ENCODE measurements at regions not wholly inside any gene's neighbourhood (a gene's known extent, or its start where the extent isn't known, plus 50 kb on each side); places are given as distances from the start of the nearest gene placed in this dataset.
"Not testable (repeated sequence)": the region's sequence is repeated elsewhere in the genome, so short reads cannot be mapped to it uniquely, and the experiment has no call there.

DNA sequence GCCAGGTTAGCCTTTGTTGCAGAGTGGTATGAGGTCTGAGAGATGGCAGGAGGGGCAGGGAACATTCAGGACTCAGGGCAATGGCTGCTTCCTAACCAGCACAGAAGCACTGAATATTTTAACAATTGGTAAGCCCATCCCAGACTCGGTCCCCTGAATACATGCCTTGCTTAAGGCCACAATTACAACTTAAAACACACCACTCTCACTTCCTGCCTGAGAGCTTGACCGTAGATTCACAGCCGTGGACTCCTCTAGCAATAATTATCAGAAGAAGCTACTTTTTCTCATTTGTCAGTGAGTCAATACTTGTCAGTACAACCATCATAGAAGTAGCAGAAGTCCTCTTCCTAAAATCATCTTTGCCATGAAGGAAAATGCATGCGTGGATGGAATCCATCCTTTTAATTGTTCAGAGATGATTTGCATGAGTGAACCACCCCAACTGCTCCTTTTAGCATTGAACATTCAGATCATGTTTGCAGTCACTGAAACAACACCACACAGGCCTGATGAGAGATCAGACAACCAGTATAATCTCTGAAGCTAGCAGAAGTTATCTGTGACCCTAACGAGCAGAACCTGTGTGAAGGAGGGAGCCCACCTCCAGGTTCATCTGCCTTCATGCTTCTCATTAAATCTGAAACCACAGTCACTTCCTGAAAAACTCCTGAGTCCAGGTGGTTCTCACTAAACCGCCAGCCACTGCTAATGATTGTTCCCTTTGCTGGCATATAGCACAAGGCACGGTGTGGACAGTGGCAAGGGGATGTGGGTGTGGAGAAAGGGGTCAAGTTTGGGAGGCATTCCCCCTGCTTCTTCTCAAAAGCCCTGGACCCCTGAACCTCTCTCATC, 333.9 kb upstream of the CNR1 start:
- Histone ChIP-seq H3K4me3 (no peak overlapping the region), H3K9me3 (no peaks in the 10 kb centered on the region), H3K36me3 (ENCODE audit: low read depth) (no peaks in the 10 kb centered on the region), H3K4me1 (ENCODE audit: low read depth) (no peaks in the 10 kb centered on the region)
- ATAC-seq (no peak), DNase-seq (no peak)
- intact Hi-C loops (cut with DNase I, micrococcal nuclease): no loop called here
- TF ChIP-seq, protein P1, sequence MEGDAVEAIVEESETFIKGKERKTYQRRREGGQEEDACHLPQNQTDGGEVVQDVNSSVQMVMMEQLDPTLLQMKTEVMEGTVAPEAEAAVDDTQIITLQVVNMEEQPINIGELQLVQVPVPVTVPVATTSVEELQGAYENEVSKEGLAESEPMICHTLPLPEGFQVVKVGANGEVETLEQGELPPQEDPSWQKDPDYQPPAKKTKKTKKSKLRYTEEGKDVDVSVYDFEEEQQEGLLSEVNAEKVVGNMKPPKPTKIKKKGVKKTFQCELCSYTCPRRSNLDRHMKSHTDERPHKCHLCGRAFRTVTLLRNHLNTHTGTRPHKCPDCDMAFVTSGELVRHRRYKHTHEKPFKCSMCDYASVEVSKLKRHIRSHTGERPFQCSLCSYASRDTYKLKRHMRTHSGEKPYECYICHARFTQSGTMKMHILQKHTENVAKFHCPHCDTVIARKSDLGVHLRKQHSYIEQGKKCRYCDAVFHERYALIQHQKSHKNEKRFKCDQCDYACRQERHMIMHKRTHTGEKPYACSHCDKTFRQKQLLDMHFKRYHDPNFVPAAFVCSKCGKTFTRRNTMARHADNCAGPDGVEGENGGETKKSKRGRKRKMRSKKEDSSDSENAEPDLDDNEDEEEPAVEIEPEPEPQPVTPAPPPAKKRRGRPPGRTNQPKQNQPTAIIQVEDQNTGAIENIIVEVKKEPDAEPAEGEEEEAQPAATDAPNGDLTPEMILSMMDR (IDR thresholded peaks at IDR 0.05): no peak

DNA sequence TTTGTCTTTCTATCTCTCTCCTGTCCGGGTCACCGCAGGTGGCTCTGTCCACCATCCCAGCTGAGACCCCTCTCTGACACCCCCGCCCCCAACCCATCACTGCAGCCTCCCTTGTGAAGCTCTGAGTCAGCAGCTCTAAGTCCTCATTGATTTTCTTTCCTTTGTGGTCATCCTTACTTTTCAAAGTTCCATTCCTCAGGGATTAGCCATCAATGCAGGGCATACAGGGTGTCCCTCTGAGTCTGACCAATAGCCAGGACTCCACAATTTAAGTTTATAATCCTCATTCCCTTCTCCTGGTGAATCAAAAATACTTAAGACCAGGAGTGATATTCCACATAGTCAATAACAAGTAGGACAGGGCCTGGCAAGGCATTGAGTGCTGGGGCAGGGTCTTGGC, 333.3 kb upstream of the CNR1 start:
- Histone ChIP-seq H3K4me1 (ENCODE audit: low read depth) (no peaks in the 10 kb centered on the region), H3K4me3 (no peak overlapping the region), H3K36me3 (ENCODE audit: low read depth) (no peaks in the 10 kb centered on the region), H3K9me3 (no peaks in the 10 kb centered on the region)
- no peak for ATAC-seq
- TF ChIP-seq, protein P1 (IDR thresholded peaks at IDR 0.05): no peak
- no peak for DNase-seq
- intact Hi-C loops (cut with DNase I, micrococcal nuclease): no loop called here

DNA sequence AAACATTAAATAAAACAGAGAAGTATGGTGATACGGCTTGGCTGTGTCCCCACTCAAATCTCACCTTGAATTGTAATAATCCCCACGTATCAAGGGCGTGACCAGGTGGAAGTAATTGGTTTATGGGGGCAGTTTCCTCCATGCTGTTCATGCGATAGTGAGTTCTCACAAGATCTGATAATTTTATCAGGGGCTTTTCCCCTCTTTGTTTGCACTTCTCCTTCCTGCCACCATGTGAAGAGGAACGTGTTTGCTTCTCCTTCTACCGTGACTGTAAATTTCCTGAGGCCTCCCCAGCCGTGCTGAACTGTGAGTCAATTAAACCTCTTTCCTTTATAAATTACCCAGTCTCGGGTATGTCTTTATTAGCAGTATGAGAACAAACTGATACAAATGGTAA, 331.3 kb upstream of the CNR1 start:
- ATAC-seq; H3K4me1 ChIP-seq (ENCODE audit: low read depth); intact Hi-C loops (cut with DNase I, micrococcal nuclease); DNase-seq; H3K36me3 ChIP-seq (ENCODE audit: low read depth); H3K9me3 ChIP-seq; H3K4me3 ChIP-seq: not testable (repeated sequence)

DNA sequence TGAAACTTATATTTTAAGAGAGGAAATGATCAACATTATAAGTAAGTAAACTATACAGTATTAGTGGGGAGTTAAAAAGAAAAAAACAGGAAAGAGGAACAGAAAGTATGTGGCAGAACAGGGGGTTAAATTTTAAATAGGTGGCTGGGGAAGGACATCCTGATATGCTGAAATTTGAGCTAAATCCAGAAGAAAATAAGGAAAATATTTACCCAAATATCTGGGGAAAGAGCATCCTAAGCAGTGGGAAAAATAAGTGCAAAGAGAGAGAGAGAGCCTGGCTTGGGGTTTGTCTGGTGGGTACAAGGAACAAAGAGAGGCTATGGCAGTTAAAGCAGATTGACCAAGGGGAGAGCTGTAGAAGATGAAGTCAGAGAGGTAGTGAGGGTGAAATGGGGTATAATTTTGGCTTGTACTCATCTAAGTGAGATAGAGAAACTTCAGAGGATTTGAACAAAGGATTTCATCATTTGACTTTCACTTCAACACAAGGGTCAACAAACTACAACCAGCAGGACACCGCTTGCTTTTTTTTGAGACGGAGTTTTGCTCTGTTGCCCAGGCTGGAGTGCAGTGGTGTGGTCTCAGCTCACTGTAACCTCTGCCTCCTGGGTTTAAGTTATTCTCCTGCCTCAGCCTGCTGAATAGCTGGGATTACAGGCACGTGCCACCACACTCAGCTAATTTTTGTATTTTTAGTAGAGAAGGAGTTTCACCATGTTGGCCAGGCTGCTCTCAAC, 328.4 kb upstream of the CNR1 start:
- intact Hi-C loops (cut with DNase I, micrococcal nuclease): no loop called here
- no peak overlapping the region for H3K4me3 ChIP-seq
- no peak for DNase-seq

DNA sequence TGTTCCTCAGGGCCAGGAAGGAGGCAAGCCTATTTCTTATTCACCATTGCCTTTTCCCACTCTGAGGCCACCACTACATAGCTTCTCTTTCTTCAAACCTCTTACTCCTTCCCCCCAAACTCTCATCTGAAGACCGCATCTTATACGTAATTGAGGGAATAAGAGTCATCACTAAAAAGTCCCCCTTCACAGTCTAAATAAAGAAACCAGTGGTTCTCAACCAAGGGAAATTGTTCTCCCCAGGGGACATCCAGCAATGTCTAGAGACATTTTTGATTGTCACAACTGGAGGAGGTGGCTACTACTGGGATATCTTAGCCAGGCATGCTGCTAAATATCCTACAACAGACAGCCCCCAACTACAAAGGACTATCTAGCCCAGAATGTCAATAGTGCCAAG, 327.6 kb upstream of the CNR1 start:
- TF ChIP-seq, protein P1 (IDR thresholded peaks at IDR 0.05): no peak
- ATAC-seq: no peak
- Histone ChIP-seq H3K36me3 (ENCODE audit: low read depth) (no peaks in the 10 kb centered on the region), H3K9me3 (no peaks in the 10 kb centered on the region), H3K4me1 (ENCODE audit: low read depth) (no peaks in the 10 kb centered on the region), H3K4me3 (no peak overlapping the region)
- DNase-seq: no peak
- intact Hi-C loops (cut with DNase I, micrococcal nuclease): no loop called here

More for the DNA sequence above, 328.4 kb upstream of the CNR1 start:
- no peaks in the 10 kb centered on the region for H3K36me3 ChIP-seq (ENCODE audit: low read depth)
- no peaks in the 10 kb centered on the region for H3K9me3 ChIP-seq
- H3K4me1 ChIP-seq (ENCODE audit: low read depth): no peaks in the 10 kb centered on the region
- TF ChIP-seq, protein P1 (IDR thresholded peaks at IDR 0.05): no peak
- ATAC-seq: no peak

DNA sequence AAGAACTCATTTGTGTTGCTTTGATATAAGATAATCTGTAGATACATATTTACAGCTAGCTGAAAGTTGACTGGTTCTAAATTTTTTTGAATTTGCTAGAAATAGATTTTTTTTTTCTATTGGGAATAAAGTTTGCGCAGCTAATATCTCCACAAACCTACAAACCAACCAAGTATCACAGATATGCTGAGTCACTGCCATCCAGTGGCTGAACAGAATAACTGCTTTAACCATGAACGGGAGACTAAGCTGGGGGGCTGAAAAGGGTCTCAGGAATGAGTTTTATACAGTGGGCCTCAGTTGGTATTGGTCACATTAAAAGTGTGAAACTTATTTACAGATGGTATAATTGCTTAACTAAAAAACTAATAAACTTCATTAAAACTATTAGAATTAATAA, 326.7 kb upstream of the CNR1 start:
- intact Hi-C loops (cut with DNase I, micrococcal nuclease): no loop called here
- no peaks in the 10 kb centered on the region for H3K36me3 ChIP-seq (ENCODE audit: low read depth)
- no peak for DNase-seq
- no peak for ATAC-seq
- no peak overlapping the region for H3K4me3 ChIP-seq
- H3K4me1 ChIP-seq (ENCODE audit: low read depth): no peaks in the 10 kb centered on the region
- TF ChIP-seq, protein P1 (IDR thresholded peaks at IDR 0.05): no peak
- H3K9me3 ChIP-seq: no peaks in the 10 kb centered on the region
